HFF-Myc (cell line): ENCODE measurements at regions not wholly inside any gene's neighbourhood (a gene's known extent, or its start where the extent isn't known, plus 50 kb on each side); places are given as distances from the start of the nearest gene placed in this dataset.

ENCODE experiments used
- DNase-seq: peaks from one replicate; pipeline ENCODE4 v3.0.0-alpha.2; 2011; ENCODE audit warnings: low read depth; ENCODE audit errors: extremely low read depth
- H3K4me3 ChIP-seq: replicated peaks from 2 replicates; pipeline ENCODE4 v1.5.1; 2011; ENCODE audit warnings: low read depth, mild to moderate bottlenecking, control low read depth, low read length
- TF ChIP-seq, protein P1 (sequence below): IDR thresholded peaks from 2 replicates; pipeline ENCODE4 v1.5.1; 2012; ENCODE audit warnings: mild to moderate bottlenecking, low read depth, low read length, control low read depth; ENCODE audit errors: missing control alignments

DNA sequence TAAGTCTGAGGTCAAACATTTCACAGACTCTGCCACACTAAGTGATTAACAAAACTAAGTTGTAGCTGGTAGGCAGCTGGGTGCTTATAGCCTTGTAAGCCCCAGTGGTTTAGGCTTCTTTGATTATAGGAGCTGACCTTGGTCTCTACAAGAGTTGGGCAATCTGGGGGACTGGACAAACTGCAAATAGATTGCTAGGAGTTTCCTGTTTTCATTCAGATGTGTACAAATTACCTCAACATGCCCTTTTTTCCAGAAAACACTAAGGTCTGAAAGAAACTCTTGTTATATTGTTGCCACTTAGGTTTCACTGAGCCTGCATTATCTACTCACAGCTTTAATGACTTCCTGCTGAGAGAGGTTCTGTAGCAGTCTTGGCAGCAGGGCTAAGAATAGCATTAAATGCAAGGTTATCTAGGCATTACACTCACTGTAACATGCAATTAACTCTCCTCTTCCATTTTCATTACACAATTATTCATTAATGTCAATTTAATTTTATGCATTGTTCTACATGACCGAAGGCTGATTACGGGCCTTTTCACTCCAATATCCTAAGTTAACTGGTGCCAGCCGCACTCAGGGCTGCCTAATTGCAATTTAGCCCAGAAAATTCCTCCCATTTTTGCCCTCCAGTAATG, 314.0 kb downstream of the LMO4 start:
- no peak for DNase-seq
- TF ChIP-seq, protein P1, sequence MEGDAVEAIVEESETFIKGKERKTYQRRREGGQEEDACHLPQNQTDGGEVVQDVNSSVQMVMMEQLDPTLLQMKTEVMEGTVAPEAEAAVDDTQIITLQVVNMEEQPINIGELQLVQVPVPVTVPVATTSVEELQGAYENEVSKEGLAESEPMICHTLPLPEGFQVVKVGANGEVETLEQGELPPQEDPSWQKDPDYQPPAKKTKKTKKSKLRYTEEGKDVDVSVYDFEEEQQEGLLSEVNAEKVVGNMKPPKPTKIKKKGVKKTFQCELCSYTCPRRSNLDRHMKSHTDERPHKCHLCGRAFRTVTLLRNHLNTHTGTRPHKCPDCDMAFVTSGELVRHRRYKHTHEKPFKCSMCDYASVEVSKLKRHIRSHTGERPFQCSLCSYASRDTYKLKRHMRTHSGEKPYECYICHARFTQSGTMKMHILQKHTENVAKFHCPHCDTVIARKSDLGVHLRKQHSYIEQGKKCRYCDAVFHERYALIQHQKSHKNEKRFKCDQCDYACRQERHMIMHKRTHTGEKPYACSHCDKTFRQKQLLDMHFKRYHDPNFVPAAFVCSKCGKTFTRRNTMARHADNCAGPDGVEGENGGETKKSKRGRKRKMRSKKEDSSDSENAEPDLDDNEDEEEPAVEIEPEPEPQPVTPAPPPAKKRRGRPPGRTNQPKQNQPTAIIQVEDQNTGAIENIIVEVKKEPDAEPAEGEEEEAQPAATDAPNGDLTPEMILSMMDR = no peak
- H3K4me3 ChIP-seq = no peak overlapping the region

GRCh38 chr1:87644033-87644578, 315.4 kb downstream of the LMO4 start:
- DNase-seq = no peak
- TF ChIP-seq, protein P1 = no peak

GRCh38 chr1:87644579-87645190, 316.0 kb downstream of the LMO4 start:
- DNase-seq = no peak
- TF ChIP-seq, protein P1 = no peak
- H3K4me3 ChIP-seq = no peak overlapping the region

More at GRCh38 chr1:87644033-87644578, 315.4 kb downstream of the LMO4 start:
- H3K4me3 ChIP-seq = no peak overlapping the region

- no peak overlapping the region for H3K4me3 ChIP-seq
- TF ChIP-seq, protein P1 = no peak
- DNase-seq = no peak
Measured at GRCh38 chr1:87647430-87648177, 318.9 kb downstream of the LMO4 start.

DNA sequence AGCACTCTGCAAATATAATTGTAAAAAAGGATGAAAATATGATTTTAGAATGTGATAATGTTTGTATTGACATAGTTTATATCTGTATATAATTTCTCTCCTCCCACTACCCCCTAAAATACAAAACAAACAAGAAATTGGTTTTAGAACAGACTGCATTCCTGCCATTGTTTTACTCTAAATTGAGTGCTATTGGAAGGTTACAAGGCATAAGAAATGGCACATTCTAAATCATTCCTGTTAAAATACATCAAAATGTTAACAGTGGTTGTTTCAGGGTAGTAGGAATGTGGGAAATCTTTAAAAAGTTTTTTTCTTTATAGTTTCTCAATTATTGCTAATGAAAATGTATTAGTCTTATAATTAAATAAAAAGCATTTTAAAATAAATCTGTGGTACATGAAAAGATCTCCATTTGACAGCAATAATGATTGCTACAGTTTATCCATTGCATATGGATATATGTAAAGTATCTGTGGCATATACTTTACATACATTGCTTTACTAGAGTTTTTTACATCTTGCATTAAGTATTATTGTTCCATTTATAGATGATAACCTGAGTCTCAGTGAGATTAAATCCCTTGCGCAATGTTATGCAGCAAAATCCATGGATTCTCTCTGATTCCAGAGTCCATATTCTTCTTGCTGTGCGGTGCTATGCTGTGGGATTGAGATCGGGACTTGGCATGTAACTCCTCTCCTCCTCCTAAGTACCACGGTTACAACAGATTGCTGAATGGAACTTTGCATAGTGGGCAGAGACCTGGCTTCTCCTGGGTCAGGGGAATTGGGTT, 319.8 kb downstream of the LMO4 start:
- TF ChIP-seq, protein P1 = no peak
- H3K4me3 ChIP-seq = no peak overlapping the region
- DNase-seq = no peak

- H3K4me3 ChIP-seq = no peak overlapping the region
- DNase-seq = no peak
- TF ChIP-seq, protein P1 = no peak
Measured at GRCh38 chr1:87650306-87650705, 321.6 kb downstream of the LMO4 start.
